PFSK-1 (cell line): ENCODE measurements at regions not wholly inside any gene's neighbourhood (a gene's known extent, or its start where the extent isn't known, plus 50 kb on each side); places are given as distances from the start of the nearest gene placed in this dataset.

ENCODE experiments used
- FOXP2 ChIP-seq: optimal IDR thresholded peaks from 2 replicates; pipeline ENCODE3; 2011; ENCODE audit warnings: borderline replicate concordance, control low read depth, inconsistent platforms; ENCODE audit not compliant: insufficient read depth; ENCODE audit errors: extremely low read length, extremely low read depth
- POLR2AphosphoS5 ChIP-seq: IDR thresholded peaks from 2 replicates; pipeline ENCODE4 v1.6.1; 2012; ENCODE audit warnings: low read depth, mild to moderate bottlenecking, control low read depth, low read length, moderate library complexity
- REST ChIP-seq, 2 experiments: IDR thresholded peaks; 2 replicates each; pipeline versions ENCODE4 v1.6.1 to v1.8.0; 2011 to 2012; ENCODE audit warnings: low read depth in 2 of 2, low read length in 2 of 2, control low read depth in 1 of 2, inconsistent platforms in 1 of 2, mild to moderate bottlenecking in 1 of 2, moderate library complexity in 1 of 2; ENCODE audit not compliant: insufficient read depth in 1 of 2
- SIN3A ChIP-seq: IDR thresholded peaks from 2 replicates; pipeline ENCODE4 v1.6.1; 2012; ENCODE audit warnings: mild to moderate bottlenecking, low read length, moderate library complexity, borderline replicate concordance; ENCODE audit not compliant: insufficient read depth
- TAF1 ChIP-seq: IDR thresholded peaks from 2 replicates; pipeline ENCODE4 v1.6.1; 2012; ENCODE audit warnings: low read length, control low read depth, borderline replicate concordance; ENCODE audit not compliant: insufficient read depth

GRCh38 chr18:64438178-64438577, 289.3 kb upstream of the LINC00305 start:
- TF ChIP-seq SIN3A (no peak), TAF1 (no peak), REST (IDR thresholded peaks at IDR 0.05; ENCODE audit: insufficient read depth in 1 of 2, low read depth in 2 of 2, low read length in 2 of 2) (no peak), POLR2AphosphoS5 (no peak), FOXP2 (no peak)

- TF ChIP-seq REST (IDR thresholded peaks at IDR 0.05; ENCODE audit: insufficient read depth in 1 of 2, low read depth in 2 of 2, low read length in 2 of 2) (no peak), FOXP2 (no peak), SIN3A (no peak), POLR2AphosphoS5 (no peak)
Measured at GRCh38 chr18:64436111-64436510, 287.2 kb upstream of the LINC00305 start.

- TF ChIP-seq POLR2AphosphoS5 (no peak), FOXP2 (no peak), TAF1 (no peak), REST (IDR thresholded peaks at IDR 0.05; ENCODE audit: insufficient read depth in 1 of 2, low read depth in 2 of 2, low read length in 2 of 2) (no peak), SIN3A (no peak)
Measured at GRCh38 chr18:64419156-64419555, 270.3 kb upstream of the LINC00305 start.

- no peak for TF ChIP-seq REST (IDR thresholded peaks at IDR 0.05; ENCODE audit: insufficient read depth in 1 of 2, low read depth in 2 of 2, low read length in 2 of 2)
Measured at GRCh38 chr18:64416990-64417389, 268.1 kb upstream of the LINC00305 start.

- TF ChIP-seq TAF1 = no peak
- TF ChIP-seq SIN3A = no peak
- no peak for TF ChIP-seq FOXP2
- no peak for TF ChIP-seq REST (IDR thresholded peaks at IDR 0.05; ENCODE audit: insufficient read depth in 1 of 2, low read depth in 2 of 2, low read length in 2 of 2)
- no peak for TF ChIP-seq POLR2AphosphoS5
Measured at GRCh38 chr18:64415218-64415617, 266.3 kb upstream of the LINC00305 start.
